OCI-LY7 (cell line): ENCODE measurements at regions not wholly inside any gene's neighbourhood (a gene's known extent, or its start where the extent isn't known, plus 50 kb on each side); places are given as distances from the start of the nearest gene placed in this dataset.

Source experiments
- BruUV-seq: library from RNA; stranded (reverse); fragments of 400-500 nt; replicated peaks from 2 replicates; lab custom pipeline; 2021; lab: Mats Ljungman, UMichigan
- CTCF ChIA-PET: fragments of 300-600 bp; sonication (Branson Sonifier 250); formaldehyde crosslinking; loops from one replicate; lab custom pipeline; 2022; ENCODE audit warnings: antibody characterized with exemption; ENCODE audit not compliant: unreplicated experiment; lab: Charles Lee
- POLR2A ChIA-PET: fragments of 300-600 bp; sonication (Branson Sonifier 250); formaldehyde crosslinking; loops from one replicate; lab custom pipeline; 2022; ENCODE audit warnings: antibody characterized with exemption; lab: Charles Lee
- DNase-seq: peaks from one replicate; pipeline ENCODE4 v3.0.0-alpha.2; 2015; ENCODE audit warnings: low spot score
- H2AFZ ChIP-seq: fragments of 200-600 bp; sonication (generic), shearing (Covaris generic); 2 replicates; pipeline ENCODE4 v1.6.1; 2014; ENCODE audit warnings: mild to moderate bottlenecking, antibody characterized with exemption, low read length, moderate library complexity
- H3K27ac ChIP-seq: fragments of 200-600 bp; sonication (generic); 2 replicates; pipeline ENCODE4 v1.5.1; 2014; ENCODE audit warnings: mixed run types, low read depth, mild to moderate bottlenecking, moderate library complexity, low read length, inconsistent platforms; ENCODE audit not compliant: poor library complexity, severe bottlenecking
- H3K36me3 ChIP-seq: fragments of 200-600 bp; sonication (generic); 2 replicates; pipeline ENCODE4 v1.6.1; 2014; ENCODE audit warnings: mild to moderate bottlenecking, antibody characterized with exemption, low read length, moderate library complexity, mixed read lengths; ENCODE audit not compliant: insufficient read depth
- H3K4me1 ChIP-seq: fragments of 200-600 bp; sonication (generic); 2 replicates; pipeline ENCODE4 v1.5.1; 2014; ENCODE audit warnings: mild to moderate bottlenecking, low read length; ENCODE audit not compliant: insufficient read depth, poor library complexity, severe bottlenecking
- H3K4me2 ChIP-seq: fragments of 200-600 bp; sonication (generic); 2 replicates; pipeline ENCODE4 v1.6.1; 2014; ENCODE audit warnings: mild to moderate bottlenecking, low read length
- H3K4me3 ChIP-seq: fragments of 200-600 bp; sonication (generic); 2 replicates; pipeline ENCODE4 v1.5.1; 2014; ENCODE audit warnings: mild to moderate bottlenecking, low read depth, low read length; ENCODE audit not compliant: poor library complexity, severe bottlenecking
- H3K79me2 ChIP-seq: fragments of 200-600 bp; sonication (generic); 2 replicates; pipeline ENCODE4 v1.6.1; 2016; ENCODE audit warnings: low read depth, mild to moderate bottlenecking, low read length, moderate library complexity, mixed read lengths; ENCODE audit not compliant: insufficient read depth
- H3K9me2 ChIP-seq: fragments of 200-600 bp; sonication (generic); 2 replicates; pipeline ENCODE4 v1.6.1; 2016; ENCODE audit warnings: mild to moderate bottlenecking, low read length, mixed read lengths; ENCODE audit not compliant: insufficient read depth
- H3K9me3 ChIP-seq: fragments of 200-600 bp; sonication (generic); 2 replicates; pipeline ENCODE4 v1.6.1; 2014; ENCODE audit warnings: mild to moderate bottlenecking, mixed run types, low read length, mixed read lengths
- H4K20me1 ChIP-seq: fragments of 200-600 bp; sonication (generic); 2 replicates; pipeline ENCODE4 v1.6.1; 2014; ENCODE audit warnings: mild to moderate bottlenecking, antibody characterized with exemption, low read length, moderate library complexity, mixed read lengths; ENCODE audit not compliant: insufficient read depth
- EZH2phosphoT487 ChIP-seq: fragments of 200-600 bp; sonication (generic); IDR thresholded peaks from 2 replicates; pipeline ENCODE4 v1.6.1; 2018; ENCODE audit warnings: low read depth, borderline replicate concordance, mild to moderate bottlenecking, mixed run types, antibody characterized with exemption, low read length, moderate library complexity, mixed read lengths
- intact Hi-C: fragments of 100-400 bp; cut with micrococcal nuclease; formaldehyde crosslinking; loops from one replicate; pipeline ENCODE4 v1.10.0; 2022; ENCODE audit not compliant: unreplicated experiment
- TF ChIP-seq, protein P1 (sequence below): fragments of 200-600 bp; sonication (generic); conservative IDR thresholded peaks from 2 replicates; pipeline ENCODE4 v1.5.1; 2014; ENCODE audit warnings: mild to moderate bottlenecking, antibody characterized with exemption, low read length, moderate library complexity, mixed read lengths

DNA sequence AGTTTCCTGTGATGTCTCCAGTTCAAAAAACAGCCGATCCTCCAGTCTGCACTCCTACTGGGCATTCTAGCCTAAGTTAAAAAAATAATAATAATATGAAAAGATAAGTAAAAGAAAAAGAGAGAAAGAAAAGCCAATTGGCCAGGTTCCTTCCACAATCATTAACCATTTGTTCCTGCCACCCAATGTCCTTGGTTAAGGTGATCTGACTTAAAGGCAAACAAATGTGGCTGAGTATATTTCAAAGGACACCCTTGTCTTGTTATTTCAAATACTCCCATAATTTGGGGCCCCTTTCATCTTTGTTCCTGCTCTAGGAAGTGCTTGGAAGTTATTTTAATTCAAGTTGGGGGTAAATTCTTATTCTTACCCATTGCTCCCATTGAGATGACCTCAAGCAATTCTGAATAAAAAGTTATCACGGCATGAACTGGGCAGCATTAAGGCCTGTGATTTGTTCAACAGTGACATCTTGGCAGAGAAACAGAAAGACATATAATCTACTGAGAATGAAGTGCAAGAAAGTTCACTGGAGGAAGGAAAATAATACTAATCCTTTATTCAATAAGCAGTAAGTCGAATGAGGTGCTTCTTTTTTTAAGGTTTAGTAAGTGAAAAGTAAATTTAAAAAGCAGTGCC, 1054.5 kb upstream of the FANCL start:
- no TSS peak for BruUV-seq
- no peaks in the 10 kb centered on the region for H3K79me2 ChIP-seq
- H2AFZ ChIP-seq, result no peak overlapping the region
- H3K4me3 ChIP-seq, result no peak overlapping the region
- H3K4me1 ChIP-seq, result no peaks in the 10 kb centered on the region
- H3K9me2 ChIP-seq, result no peaks in the 10 kb centered on the region
- no peak overlapping the region for H3K27ac ChIP-seq
- no peak for DNase-seq
- intact Hi-C loops, result no loop called here
- no peaks in the 10 kb centered on the region for H3K9me3 ChIP-seq
- H3K36me3 ChIP-seq, result no peaks in the 10 kb centered on the region
- ChIA-PET CTCF (no interaction called here), POLR2A (no interaction called here)
- TF ChIP-seq, protein P1, sequence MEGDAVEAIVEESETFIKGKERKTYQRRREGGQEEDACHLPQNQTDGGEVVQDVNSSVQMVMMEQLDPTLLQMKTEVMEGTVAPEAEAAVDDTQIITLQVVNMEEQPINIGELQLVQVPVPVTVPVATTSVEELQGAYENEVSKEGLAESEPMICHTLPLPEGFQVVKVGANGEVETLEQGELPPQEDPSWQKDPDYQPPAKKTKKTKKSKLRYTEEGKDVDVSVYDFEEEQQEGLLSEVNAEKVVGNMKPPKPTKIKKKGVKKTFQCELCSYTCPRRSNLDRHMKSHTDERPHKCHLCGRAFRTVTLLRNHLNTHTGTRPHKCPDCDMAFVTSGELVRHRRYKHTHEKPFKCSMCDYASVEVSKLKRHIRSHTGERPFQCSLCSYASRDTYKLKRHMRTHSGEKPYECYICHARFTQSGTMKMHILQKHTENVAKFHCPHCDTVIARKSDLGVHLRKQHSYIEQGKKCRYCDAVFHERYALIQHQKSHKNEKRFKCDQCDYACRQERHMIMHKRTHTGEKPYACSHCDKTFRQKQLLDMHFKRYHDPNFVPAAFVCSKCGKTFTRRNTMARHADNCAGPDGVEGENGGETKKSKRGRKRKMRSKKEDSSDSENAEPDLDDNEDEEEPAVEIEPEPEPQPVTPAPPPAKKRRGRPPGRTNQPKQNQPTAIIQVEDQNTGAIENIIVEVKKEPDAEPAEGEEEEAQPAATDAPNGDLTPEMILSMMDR, result no peak
- TF ChIP-seq EZH2phosphoT487, result no peak
- H4K20me1 ChIP-seq, result no peaks in the 10 kb centered on the region
- no peak overlapping the region for H3K4me2 ChIP-seq

DNA sequence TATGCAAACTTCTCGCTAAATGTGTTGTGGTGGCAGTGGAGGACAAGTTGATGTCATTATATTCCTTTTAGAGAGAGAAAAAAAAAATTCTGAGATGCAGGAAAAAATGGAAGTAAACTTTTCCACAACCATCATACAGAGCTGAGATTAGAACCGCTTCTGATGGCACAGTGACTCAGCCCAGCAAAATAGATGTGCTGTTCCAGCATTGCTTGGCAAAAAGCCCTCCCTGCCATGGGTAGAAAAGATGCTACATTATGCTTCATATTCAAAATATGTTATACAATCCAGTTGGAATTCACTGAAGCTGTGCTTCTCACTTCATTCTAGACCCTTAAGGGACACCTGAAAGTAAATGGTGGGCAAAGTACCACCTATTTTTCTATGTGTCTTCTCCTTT, 1047.6 kb upstream of the FANCL start:
- no peak overlapping the region for H3K4me2 ChIP-seq
- POLR2A ChIA-PET, result interaction anchor here (0.7 kb wide), 1 partner anchor 32 kb away, joined by 4 read pairs; no protein-coding TSS in a partner anchor
- H3K36me3 ChIP-seq, result no peaks in the 10 kb centered on the region
- H3K79me2 ChIP-seq, result no peaks in the 10 kb centered on the region
- no peak overlapping the region for H3K4me3 ChIP-seq
- no peak for DNase-seq
- H3K4me1 ChIP-seq, result no peaks in the 10 kb centered on the region
- CTCF ChIA-PET, result no interaction called here
- no peak for TF ChIP-seq EZH2phosphoT487
- TF ChIP-seq, protein P1, result no peak
- no peak overlapping the region for H2AFZ ChIP-seq
- intact Hi-C loops, result no loop called here
- no TSS peak for BruUV-seq
- H3K9me2 ChIP-seq, result no peaks in the 10 kb centered on the region
- no peaks in the 10 kb centered on the region for H3K9me3 ChIP-seq
- no peak overlapping the region for H3K27ac ChIP-seq
- H4K20me1 ChIP-seq, result no peaks in the 10 kb centered on the region

DNA sequence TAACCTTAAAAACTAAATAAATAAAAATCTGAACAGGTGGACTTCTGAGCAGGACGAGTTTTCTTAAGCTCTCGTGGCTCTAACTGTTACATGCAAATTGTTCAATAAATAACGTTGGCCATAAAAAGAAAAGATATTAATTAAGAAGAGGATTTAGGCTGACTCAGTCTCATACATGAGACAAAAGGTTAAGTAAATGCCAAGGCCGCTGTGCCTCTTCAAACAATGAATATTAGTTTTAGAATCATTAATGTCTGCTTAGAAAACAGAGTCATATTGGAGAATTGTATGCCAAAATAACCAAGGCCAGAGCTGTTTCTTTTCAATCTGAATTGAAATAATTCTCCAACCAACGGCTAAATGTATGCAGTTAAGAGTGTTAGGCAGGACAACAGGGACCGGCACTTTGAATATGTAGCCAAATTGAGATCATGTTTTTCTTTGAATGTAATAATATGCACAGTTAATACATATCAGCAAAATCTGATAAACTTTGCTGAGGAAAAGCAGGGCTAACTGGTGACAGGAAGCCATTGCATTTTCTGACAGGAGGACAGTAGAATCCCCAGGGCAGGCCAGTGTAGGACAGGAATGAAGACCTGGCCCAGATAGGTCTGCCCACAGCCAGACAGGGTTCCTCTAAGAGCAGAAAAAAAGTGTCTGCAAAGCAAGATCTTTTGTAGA, 1041.4 kb upstream of the FANCL start:
- no peak overlapping the region for H3K4me3 ChIP-seq
- H3K9me2 ChIP-seq, result no peaks in the 10 kb centered on the region
- intact Hi-C loops, result no loop called here
- H4K20me1 ChIP-seq, result no peaks in the 10 kb centered on the region
- no TSS peak for BruUV-seq
- no peaks in the 10 kb centered on the region for H3K79me2 ChIP-seq
- no peak overlapping the region for H3K4me2 ChIP-seq
- ChIA-PET POLR2A (no interaction called here), CTCF (interaction anchor here (0.6 kb wide), 1 partner anchor 91 kb away, joined by 3 read pairs; no protein-coding TSS in a partner anchor)
- TF ChIP-seq, protein P1, result no peak
- TF ChIP-seq EZH2phosphoT487, result no peak
- no peak for DNase-seq
- H3K9me3 ChIP-seq, result no peaks in the 10 kb centered on the region
- no peak overlapping the region for H2AFZ ChIP-seq
- H3K4me1 ChIP-seq, result no peaks in the 10 kb centered on the region
- no peak overlapping the region for H3K27ac ChIP-seq
- no peaks in the 10 kb centered on the region for H3K36me3 ChIP-seq
